ENCODE measurements at regions not wholly inside any gene's neighbourhood (a gene's known extent, or its start where the extent isn't known, plus 50 kb on each side); places are given as distances from the start of the nearest gene placed in this dataset.
"Not testable (repeated sequence)": the region's sequence is repeated elsewhere in the genome, so short reads cannot be mapped to it uniquely, and the experiment has no call there.

DNA sequence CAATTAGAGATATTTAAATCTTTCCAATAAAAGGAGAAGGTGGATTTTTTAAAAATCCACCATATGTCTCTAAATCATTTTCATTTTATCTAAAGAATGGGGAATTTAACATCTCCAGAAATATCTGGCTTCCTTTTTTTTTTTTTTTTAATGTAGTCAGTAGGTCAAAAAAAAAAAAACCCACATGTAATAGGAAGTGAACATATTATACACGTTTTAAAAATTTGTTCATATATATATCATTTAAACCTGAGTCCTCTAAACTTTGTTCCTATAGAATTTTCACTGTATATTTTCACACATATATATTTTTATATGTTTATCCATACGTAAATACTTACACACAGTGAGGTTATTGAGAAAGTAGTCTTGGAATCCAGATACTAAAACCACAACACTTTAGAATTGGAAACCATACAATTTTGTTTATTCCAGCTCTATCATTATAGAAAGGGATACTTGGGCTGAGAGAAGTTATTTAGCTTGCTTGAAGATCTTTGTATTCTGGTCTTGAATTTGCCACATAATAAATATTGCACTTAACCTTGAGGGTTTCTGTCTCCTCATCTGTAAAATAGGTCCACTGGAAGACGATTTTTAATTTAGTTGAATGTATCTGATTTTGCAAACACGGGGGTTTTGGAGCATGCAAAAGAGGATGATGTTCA, 62.1 kb upstream of the ZNF217 start:
- Histone ChIP-seq H3K36me3 (ENCODE audit: control insufficient read depth, insufficient read depth, low read length) (no peaks in the 10 kb centered on the region), H3K27me3 (ENCODE audit: control insufficient read depth, insufficient read depth, low read length) (no peaks in the 10 kb centered on the region), H3K4me1 (ENCODE audit: control insufficient read depth, insufficient read depth, low read length) (peaks cover 38% of the 10 kb centered on the region), H3K4me3 (ENCODE audit: low read length) (no peak overlapping the region), H3K9me3 (ENCODE audit: control insufficient read depth, low read length) (no peaks in the 10 kb centered on the region), H3K9ac (ENCODE audit: low read length) (peak overlapping the region; percentile 67)

DNA sequence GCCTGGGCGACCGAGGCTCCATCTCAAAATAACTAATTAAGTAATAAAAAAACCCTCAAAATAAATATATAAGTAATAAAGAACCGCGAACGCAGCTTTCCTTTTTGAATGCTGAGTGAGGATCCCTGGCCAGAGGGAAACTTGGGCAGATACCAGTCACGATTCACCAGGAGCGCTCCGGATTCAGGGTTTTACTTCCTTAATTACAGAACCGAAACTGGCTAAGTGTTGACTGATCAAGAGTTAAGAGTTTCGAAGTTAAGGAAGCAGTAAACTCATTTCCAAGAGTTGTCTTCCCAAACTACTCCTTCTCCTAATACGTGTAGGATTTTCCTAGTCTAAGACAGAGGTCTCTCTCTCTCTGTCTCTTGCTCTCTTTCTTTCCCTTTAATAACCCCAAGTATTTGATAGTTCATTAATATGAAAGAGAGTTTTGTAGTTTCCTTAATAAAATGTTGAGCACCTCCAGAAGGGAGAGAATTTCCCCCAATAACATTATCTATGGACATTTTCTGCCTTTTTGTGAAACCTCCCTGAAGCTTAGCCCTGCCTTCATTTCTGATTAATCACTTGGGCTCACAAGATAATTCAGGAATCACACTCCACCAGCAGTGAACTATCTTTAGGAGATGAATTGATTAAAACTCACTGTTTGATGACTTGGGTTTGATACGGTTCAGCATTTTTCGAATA, 61.4 kb upstream of the ZNF217 start:
- Histone ChIP-seq H3K4me3 (ENCODE audit: low read length) (no peak overlapping the region), H3K27me3 (ENCODE audit: control insufficient read depth, insufficient read depth, low read length) (no peaks in the 10 kb centered on the region), H3K36me3 (ENCODE audit: control insufficient read depth, insufficient read depth, low read length) (no peaks in the 10 kb centered on the region), H3K9me3 (ENCODE audit: control insufficient read depth, low read length) (no peaks in the 10 kb centered on the region), H3K4me1 (ENCODE audit: control insufficient read depth, insufficient read depth, low read length) (peaks cover 32% of the 10 kb centered on the region), H3K9ac (ENCODE audit: low read length) (peak overlapping the region; percentile 67)

DNA sequence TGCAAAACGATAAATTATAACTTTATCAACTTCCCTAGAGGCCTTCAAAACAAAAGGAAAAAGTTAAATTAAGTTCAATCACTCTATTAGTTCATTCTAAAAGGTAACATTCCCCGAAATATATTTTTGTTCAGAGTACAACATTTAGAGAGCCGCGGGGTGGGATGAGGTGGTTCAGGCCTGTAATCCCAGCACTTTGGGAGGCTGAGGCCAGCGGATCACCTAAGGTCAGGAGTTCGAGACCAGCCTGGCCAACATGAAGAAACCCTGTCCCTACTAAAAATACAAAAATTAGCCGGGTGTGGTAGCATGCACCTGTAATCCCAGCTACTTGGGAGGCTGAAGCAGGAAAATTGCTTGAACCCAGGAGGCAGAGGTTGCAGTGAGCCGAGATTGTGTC, 60.9 kb upstream of the ZNF217 start:
- peak overlapping the region; percentile 67 for H3K9ac ChIP-seq (ENCODE audit: low read length)
- not testable (repeated sequence) for H3K36me3 ChIP-seq (ENCODE audit: control insufficient read depth, insufficient read depth, low read length); H3K27me3 ChIP-seq (ENCODE audit: control insufficient read depth, insufficient read depth, low read length); H3K4me3 ChIP-seq (ENCODE audit: low read length); H3K9me3 ChIP-seq (ENCODE audit: control insufficient read depth, low read length)
- H3K4me1 ChIP-seq (ENCODE audit: control insufficient read depth, insufficient read depth, low read length), result peaks cover 31% of the 10 kb centered on the region

DNA sequence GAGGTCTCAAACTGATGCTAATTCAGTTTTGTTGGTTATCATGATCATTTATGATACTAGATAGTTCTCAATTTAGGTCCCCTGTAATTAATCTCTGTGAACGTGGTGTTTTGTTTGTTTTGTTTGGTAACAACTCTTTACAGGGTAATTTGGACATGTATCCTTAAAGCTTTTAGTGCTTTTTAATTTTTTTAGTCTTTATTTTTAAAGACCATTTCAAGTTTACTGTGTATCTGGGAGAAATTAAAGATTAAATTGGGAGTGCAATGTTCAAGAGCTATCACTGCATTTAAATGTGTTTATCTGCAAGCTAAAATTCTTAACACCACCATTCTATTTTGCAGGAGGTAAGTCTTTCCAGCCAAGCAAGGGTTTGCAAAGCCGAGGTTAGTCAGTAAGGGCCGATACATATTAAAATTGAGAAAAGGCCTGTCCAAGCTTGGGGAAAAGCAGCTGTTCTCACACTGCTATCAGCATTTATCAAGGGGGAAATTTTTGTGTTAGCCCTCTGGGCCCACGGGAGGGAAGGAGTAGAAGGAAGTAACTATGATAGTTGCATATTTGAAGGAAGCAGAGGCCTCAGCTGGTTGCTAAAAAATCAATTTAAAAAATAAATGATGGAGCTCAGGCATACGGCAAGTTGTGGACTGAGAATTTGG, 59.3 kb upstream of the ZNF217 start:
- Histone ChIP-seq H3K36me3 (ENCODE audit: control insufficient read depth, insufficient read depth, low read length) (no peaks in the 10 kb centered on the region), H3K4me3 (ENCODE audit: low read length) (no peak overlapping the region), H3K9ac (ENCODE audit: low read length) (no peak overlapping the region), H3K4me1 (ENCODE audit: control insufficient read depth, insufficient read depth, low read length) (peaks cover 31% of the 10 kb centered on the region), H3K9me3 (ENCODE audit: control insufficient read depth, low read length) (no peaks in the 10 kb centered on the region), H3K27me3 (ENCODE audit: control insufficient read depth, insufficient read depth, low read length) (no peaks in the 10 kb centered on the region)

DNA sequence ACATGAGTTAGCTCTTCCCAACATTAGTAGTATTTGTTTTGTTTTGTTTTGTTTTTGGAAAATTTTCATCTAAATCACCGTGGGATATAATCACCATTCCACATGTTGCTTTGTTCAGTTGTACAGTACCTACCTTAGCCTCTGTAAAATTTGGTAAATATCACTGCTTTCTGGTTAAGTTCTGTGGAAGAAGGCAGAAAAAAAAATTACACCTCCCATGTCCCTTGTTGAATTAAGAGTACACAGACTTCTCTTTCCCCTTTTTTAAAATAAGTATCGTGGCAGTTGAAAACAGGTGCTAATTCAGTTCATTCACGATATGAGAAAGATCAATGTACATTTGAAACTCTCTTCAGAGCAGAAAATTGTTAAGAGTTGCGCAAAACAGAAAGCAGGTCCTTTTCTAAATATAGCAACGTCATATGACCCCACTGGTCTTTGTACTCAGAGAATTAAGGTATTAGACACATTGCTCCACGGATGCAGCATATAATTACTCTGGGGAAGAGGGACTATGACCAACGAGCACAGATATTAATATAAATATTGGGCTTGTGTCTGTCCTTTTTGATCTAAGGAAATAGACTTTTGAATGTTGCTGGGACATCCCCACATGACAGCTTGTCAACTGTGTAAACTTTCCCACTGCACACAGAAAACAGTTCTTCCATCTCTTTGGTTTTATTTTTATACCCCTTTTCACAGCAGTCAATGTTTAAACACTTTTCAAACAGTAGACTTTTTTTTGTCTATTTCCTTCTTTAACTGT, 58.6 kb upstream of the ZNF217 start:
- no peak overlapping the region for H3K4me3 ChIP-seq (ENCODE audit: low read length)
- no peaks in the 10 kb centered on the region for H3K27me3 ChIP-seq (ENCODE audit: control insufficient read depth, insufficient read depth, low read length)
- no peaks in the 10 kb centered on the region for H3K9me3 ChIP-seq (ENCODE audit: control insufficient read depth, low read length)
- peak overlapping the region; percentile 47 for H3K9ac ChIP-seq (ENCODE audit: low read length)
- no peaks in the 10 kb centered on the region for H3K36me3 ChIP-seq (ENCODE audit: control insufficient read depth, insufficient read depth, low read length)
- peaks cover 31% of the 10 kb centered on the region for H3K4me1 ChIP-seq (ENCODE audit: control insufficient read depth, insufficient read depth, low read length)

DNA sequence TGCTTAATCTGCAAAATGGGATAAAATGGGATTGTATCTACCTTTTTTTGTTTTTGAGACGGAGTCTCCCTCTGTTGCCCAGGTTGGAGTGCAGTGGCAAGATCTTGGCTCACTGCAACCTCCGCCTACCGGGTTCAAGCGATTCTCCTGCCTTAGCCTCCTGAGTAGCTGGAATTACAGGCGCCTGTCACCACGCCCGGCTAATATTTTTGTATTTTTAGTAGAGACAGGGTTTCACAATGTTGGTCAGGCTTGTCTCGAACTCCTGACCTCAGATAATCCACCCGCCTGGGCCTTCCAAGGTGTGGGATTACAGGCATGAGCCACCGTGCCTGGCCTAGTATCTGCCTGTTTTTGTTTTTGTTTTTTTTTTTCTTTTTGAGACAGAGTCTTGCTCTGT, 55.9 kb upstream of the ZNF217 start:
- not testable (repeated sequence) for H3K9me3 ChIP-seq (ENCODE audit: control insufficient read depth, low read length); H3K9ac ChIP-seq (ENCODE audit: low read length); H3K27me3 ChIP-seq (ENCODE audit: control insufficient read depth, insufficient read depth, low read length); H3K4me3 ChIP-seq (ENCODE audit: low read length); H3K36me3 ChIP-seq (ENCODE audit: control insufficient read depth, insufficient read depth, low read length)
- peaks cover 18% of the 10 kb centered on the region for H3K4me1 ChIP-seq (ENCODE audit: control insufficient read depth, insufficient read depth, low read length)

DNA sequence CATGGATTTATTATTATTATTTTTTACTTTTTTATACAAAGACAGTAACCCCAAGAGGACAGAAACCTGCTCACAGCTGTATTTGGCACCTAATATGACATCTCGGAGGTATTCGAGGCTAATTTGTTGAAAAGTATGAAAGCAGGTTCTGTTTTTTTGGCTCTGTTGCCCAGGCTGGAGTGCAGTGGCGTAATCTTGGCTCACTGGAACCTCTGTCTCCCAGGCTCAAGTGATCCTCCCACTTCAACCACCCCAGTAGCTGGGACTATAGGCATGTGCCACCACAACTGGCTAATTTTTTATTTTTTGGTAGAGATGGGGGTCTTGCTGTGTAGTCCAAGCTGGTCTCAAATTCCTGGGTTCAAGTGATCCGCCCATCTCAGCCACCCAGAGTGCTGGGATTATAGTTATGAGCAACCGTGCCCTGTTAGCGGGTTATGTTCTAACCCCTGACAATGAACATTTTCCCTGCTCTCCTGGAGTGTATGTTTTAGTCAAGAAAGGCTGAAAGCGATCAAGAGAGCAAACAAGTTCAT, 53.7 kb upstream of the ZNF217 start:
- no peak overlapping the region for H3K9ac ChIP-seq (ENCODE audit: low read length)
- no peak overlapping the region for H3K4me3 ChIP-seq (ENCODE audit: low read length)
- H3K4me1 ChIP-seq (ENCODE audit: control insufficient read depth, insufficient read depth, low read length), result peaks cover 18% of the 10 kb centered on the region
- no peaks in the 10 kb centered on the region for H3K27me3 ChIP-seq (ENCODE audit: control insufficient read depth, insufficient read depth, low read length)
- H3K9me3 ChIP-seq (ENCODE audit: control insufficient read depth, low read length), result no peaks in the 10 kb centered on the region
- no peaks in the 10 kb centered on the region for H3K36me3 ChIP-seq (ENCODE audit: control insufficient read depth, insufficient read depth, low read length)

DNA sequence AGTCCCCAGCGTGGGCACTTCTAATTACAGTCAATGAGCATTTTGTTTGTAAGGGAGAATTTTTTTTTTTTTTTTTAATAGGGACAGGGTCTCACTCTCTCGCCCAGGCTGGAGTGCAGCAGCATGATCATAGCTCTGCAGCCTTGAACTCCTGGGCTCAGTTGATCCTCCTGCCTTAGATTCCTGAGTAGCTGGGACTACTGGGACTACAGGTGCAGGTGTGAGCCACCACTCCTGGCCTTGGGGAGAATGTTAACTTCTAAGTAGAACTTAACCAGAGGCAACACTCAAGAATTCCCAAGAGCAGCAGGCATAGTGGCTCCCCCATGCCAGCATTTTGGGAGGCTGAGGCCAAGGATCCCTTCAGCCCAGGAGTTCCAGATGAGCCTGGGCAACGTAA, 52.9 kb upstream of the ZNF217 start:
- Histone ChIP-seq H3K4me3 (ENCODE audit: low read length) (no peak overlapping the region), H3K4me1 (ENCODE audit: control insufficient read depth, insufficient read depth, low read length) (peaks cover 12% of the 10 kb centered on the region), H3K27me3 (ENCODE audit: control insufficient read depth, insufficient read depth, low read length) (no peaks in the 10 kb centered on the region), H3K36me3 (ENCODE audit: control insufficient read depth, insufficient read depth, low read length) (no peaks in the 10 kb centered on the region), H3K9me3 (ENCODE audit: control insufficient read depth, low read length) (no peaks in the 10 kb centered on the region), H3K9ac (ENCODE audit: low read length) (no peak overlapping the region)

DNA sequence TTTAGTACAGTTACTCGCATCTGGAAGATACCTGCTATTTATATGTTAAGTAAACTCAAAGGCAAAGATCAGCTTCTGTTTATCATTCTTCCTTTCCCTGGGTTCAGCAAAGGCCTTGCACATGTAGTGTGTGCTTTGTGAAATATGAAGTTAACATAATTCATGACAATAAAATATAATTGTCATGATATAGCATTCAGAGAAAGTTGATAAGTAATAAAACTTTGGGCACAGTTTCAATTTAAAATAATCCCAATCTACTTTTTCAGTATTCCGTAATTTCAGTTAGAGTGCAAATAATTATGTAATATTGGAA, 51.9 kb upstream of the ZNF217 start:
- H3K9ac ChIP-seq (ENCODE audit: low read length), result no peak overlapping the region
- no peak overlapping the region for H3K4me3 ChIP-seq (ENCODE audit: low read length)
- H3K27me3 ChIP-seq (ENCODE audit: control insufficient read depth, insufficient read depth, low read length), result no peaks in the 10 kb centered on the region
- H3K4me1 ChIP-seq (ENCODE audit: control insufficient read depth, insufficient read depth, low read length), result peaks cover 12% of the 10 kb centered on the region
- no peaks in the 10 kb centered on the region for H3K36me3 ChIP-seq (ENCODE audit: control insufficient read depth, insufficient read depth, low read length)
- no peaks in the 10 kb centered on the region for H3K9me3 ChIP-seq (ENCODE audit: control insufficient read depth, low read length)

DNA sequence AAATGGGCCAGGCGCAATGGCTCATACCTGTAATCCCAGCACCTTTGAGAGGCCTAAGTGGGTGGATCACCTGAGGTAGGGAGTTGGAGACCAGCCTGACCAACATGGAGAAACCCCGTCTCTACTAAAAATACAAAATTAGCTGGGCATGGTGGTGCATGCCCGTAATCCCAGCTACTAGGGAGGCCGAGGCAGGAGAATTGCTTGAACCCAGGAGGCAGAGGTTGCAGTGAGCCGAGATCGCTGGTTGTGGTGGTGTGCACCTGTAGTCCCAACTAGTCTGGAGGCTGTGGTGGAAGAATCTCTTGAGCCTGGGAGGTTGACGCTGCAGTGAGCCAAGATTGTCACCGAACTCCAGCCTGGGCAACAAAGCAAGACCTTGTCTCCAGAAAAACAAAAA, 50.5 kb upstream of the ZNF217 start:
- not testable (repeated sequence) for H3K27me3 ChIP-seq (ENCODE audit: control insufficient read depth, insufficient read depth, low read length); H3K36me3 ChIP-seq (ENCODE audit: control insufficient read depth, insufficient read depth, low read length); H3K4me3 ChIP-seq (ENCODE audit: low read length); H3K9ac ChIP-seq (ENCODE audit: low read length); H3K9me3 ChIP-seq (ENCODE audit: control insufficient read depth, low read length)
- peaks cover 20% of the 10 kb centered on the region for H3K4me1 ChIP-seq (ENCODE audit: control insufficient read depth, insufficient read depth, low read length)
